ENCODE measurements at regions not wholly inside any gene's neighbourhood (a gene's known extent, or its start where the extent isn't known, plus 50 kb on each side); places are given as distances from the start of the nearest gene placed in this dataset.

DNA sequence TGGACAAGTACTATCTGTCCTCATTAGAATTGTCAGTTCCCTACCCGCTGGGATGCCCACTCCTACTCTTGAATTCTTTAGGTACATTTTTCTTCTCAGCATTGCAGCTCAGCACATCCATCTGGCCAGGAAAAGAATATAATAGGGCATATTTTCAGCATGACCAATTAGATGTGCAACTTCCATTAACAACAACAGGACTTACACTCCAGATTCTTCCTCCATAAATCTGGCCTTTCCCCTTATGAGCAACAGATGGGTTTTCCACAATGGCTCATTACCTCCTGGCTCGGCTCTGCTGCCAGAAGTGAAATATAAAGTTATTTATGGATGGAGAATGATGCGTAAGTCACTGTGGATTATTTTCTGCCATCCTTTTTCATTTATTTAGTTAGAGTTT, 443.8 kb upstream of the TGFBR2 start:
- Histone ChIP-seq H3K9me3 (ENCODE audit: control insufficient read depth in 2 of 2, insufficient read depth in 1 of 2, low read depth in 1 of 2, low read length in 1 of 2) (no peaks in the 10 kb centered on the region), H3K27ac (ENCODE audit: low read depth in 1 of 3, low read length in 2 of 3) (no peak overlapping the region), H3K36me3 (ENCODE audit: control insufficient read depth in 3 of 3, insufficient read depth in 2 of 3, low read depth in 1 of 3, low read length in 3 of 3) (no peaks in the 10 kb centered on the region), H3K4me3 (ENCODE audit: low read depth in 1 of 3, low read length in 3 of 3) (no peak overlapping the region), H3K27me3 (ENCODE audit: control insufficient read depth in 3 of 3, insufficient read depth in 3 of 3, low read length in 3 of 3) (no peaks in the 10 kb centered on the region), H3K4me1 (ENCODE audit: control insufficient read depth in 3 of 3, insufficient read depth in 2 of 3, low read depth in 1 of 3, low read length in 2 of 3) (no peaks in the 10 kb centered on the region)
- WGBS, 3 donors: 84 to 85% (median 85%) methylated on average over 3 of the region's 3 CpGs
- no peak for DNase-seq
- FAIRE-seq: no peak

DNA sequence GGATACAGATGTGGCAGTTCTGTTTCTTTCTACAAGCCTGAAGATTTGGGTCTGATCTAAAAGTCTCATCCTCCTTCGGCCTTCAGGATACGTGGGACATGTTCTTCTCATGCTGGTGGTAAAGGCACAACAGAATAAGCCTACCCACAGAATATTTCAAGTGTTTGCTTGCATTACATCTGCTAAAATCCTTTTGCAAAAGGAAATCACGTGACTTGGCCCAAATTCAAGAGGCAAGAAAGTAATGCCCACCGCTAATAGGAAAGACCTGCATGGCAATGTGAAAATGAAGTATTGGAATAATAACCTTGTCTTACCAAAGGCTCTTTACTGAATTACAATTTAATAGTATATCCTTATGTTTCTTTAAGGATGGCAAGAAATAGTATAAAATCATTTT, 439.9 kb upstream of the TGFBR2 start:
- H3K27me3 ChIP-seq (ENCODE audit: control insufficient read depth in 3 of 3, insufficient read depth in 3 of 3, low read length in 3 of 3): no peaks in the 10 kb centered on the region
- WGBS, 3 donors: 84 to 93% (median 86%) methylated on average over 4 of the region's 4 CpGs
- FAIRE-seq: no peak

DNA sequence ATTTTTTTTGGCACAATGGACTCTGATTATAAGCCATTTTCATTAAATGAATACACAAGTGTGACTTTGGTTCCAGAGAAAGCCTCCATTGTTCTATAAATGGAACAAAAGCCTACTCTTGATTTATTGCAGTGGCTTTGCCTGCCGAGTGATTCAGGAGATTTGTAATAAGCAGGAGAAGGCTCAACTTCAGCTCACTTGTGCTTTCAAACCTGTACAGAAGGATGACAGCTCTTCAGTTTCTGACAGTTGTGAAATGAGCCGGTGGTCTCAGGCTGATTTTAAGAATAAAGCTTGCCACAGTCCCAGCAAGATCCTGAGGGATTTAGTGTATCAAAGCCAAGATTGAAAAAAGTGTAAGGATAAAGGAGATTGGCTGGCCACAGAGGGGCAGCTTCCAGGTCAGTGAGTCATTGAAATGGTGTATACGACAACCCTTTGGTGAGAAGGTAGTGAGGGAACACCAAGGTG, 438.8 kb upstream of the TGFBR2 start:
- Histone ChIP-seq H3K4me3 (ENCODE audit: low read depth in 1 of 3, low read length in 3 of 3) (no peak overlapping the region), H3K36me3 (ENCODE audit: control insufficient read depth in 3 of 3, insufficient read depth in 2 of 3, low read depth in 1 of 3, low read length in 3 of 3) (no peaks in the 10 kb centered on the region), H3K9me3 (ENCODE audit: control insufficient read depth in 2 of 2, insufficient read depth in 1 of 2, low read depth in 1 of 2, low read length in 1 of 2) (no peaks in the 10 kb centered on the region), H3K27ac (ENCODE audit: low read depth in 1 of 3, low read length in 2 of 3) (peak overlapping the region in 1 of 3 donors; percentile 38), H3K4me1 (ENCODE audit: control insufficient read depth in 3 of 3, insufficient read depth in 2 of 3, low read depth in 1 of 3, low read length in 2 of 3) (peaks cover 0 to 11% (median 0%) of the 10 kb centered on the region in 3 donors), H3K27me3 (ENCODE audit: control insufficient read depth in 3 of 3, insufficient read depth in 3 of 3, low read length in 3 of 3) (no peaks in the 10 kb centered on the region)
- 46 to 60% (median 46%) methylated on average over 3 of the region's 3 CpGs for WGBS, 3 donors
- DNase-seq (no peak), FAIRE-seq (no peak)

More for the DNA sequence above, 439.9 kb upstream of the TGFBR2 start:
- Histone ChIP-seq H3K9me3 (ENCODE audit: control insufficient read depth in 2 of 2, insufficient read depth in 1 of 2, low read depth in 1 of 2, low read length in 1 of 2) (no peaks in the 10 kb centered on the region), H3K27ac (ENCODE audit: low read depth in 1 of 3, low read length in 2 of 3) (no peak overlapping the region), H3K4me3 (ENCODE audit: low read depth in 1 of 3, low read length in 3 of 3) (no peak overlapping the region), H3K36me3 (ENCODE audit: control insufficient read depth in 3 of 3, insufficient read depth in 2 of 3, low read depth in 1 of 3, low read length in 3 of 3) (no peaks in the 10 kb centered on the region), H3K4me1 (ENCODE audit: control insufficient read depth in 3 of 3, insufficient read depth in 2 of 3, low read depth in 1 of 3, low read length in 2 of 3) (peaks cover 0 to 11% (median 0%) of the 10 kb centered on the region in 3 donors)
- DNase-seq: no peak

DNA sequence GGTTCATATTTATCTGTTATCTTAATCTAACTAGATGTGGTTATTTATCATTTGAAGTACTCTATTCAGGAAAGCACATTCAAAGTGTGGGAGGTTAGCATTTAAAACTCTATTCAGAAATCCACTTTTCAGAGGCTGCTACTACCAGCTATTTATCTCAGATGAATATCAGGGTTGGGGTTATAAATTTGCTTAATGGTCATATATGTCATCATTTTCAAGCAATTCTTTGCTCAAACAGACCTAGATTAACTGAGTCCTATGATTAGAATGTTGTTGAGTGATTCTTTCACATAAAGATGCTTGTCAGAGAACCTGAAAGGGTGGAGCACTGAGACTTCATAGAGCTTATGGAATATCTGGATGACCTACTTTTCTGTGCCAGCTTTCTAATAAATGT, 436.9 kb upstream of the TGFBR2 start:
- Histone ChIP-seq H3K9me3 (ENCODE audit: control insufficient read depth in 2 of 2, insufficient read depth in 1 of 2, low read depth in 1 of 2, low read length in 1 of 2) (no peaks in the 10 kb centered on the region), H3K27me3 (ENCODE audit: control insufficient read depth in 3 of 3, insufficient read depth in 3 of 3, low read length in 3 of 3) (no peaks in the 10 kb centered on the region), H3K36me3 (ENCODE audit: control insufficient read depth in 3 of 3, insufficient read depth in 2 of 3, low read depth in 1 of 3, low read length in 3 of 3) (no peaks in the 10 kb centered on the region), H3K4me3 (ENCODE audit: low read depth in 1 of 3, low read length in 3 of 3) (no peak overlapping the region), H3K27ac (ENCODE audit: low read depth in 1 of 3, low read length in 2 of 3) (no peak overlapping the region), H3K4me1 (ENCODE audit: control insufficient read depth in 3 of 3, insufficient read depth in 2 of 3, low read depth in 1 of 3, low read length in 2 of 3) (peaks cover 0 to 11% (median 0%) of the 10 kb centered on the region in 3 donors)
- no peak for FAIRE-seq
- no peak for DNase-seq

DNA sequence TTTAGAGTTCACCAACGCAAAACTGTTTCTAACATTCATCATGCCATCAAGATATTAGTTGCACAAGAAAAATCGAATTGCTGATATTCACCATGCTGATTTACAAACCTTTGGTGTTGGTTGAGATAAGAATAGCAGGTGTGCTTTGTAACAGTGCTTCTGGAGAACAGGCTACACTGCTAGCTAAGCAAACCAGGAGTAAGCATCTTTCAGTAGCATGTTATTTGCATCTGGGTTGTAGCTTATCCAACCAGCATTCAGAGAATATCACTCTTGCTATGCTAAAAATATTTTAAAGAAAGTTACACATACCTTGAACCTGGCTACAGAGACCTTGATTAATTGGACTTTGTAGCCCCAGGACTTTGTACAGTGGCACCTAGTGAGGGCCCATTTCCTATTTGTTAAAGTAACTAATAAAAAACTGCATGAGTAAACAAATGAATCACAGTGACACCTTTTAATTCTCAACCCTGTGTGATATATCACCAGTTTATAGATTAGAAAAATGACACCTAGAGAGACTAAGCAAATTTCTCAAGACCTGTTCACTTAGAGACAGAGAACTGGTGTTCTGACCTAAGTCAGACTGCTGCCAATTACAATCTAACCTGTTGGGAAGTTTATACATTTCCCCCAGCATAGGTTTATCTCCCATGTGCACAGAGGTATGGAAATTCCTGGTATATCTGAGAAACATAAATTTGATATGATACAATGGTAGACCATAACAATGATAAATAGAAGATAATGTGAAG, 435.5 kb upstream of the TGFBR2 start:
- H3K4me1 ChIP-seq (ENCODE audit: control insufficient read depth in 3 of 3, insufficient read depth in 2 of 3, low read depth in 1 of 3, low read length in 2 of 3): peaks cover 0 to 11% (median 0%) of the 10 kb centered on the region in 3 donors
- H3K9me3 ChIP-seq (ENCODE audit: control insufficient read depth in 2 of 2, insufficient read depth in 1 of 2, low read depth in 1 of 2, low read length in 1 of 2): no peaks in the 10 kb centered on the region
- no peak overlapping the region for H3K27ac ChIP-seq (ENCODE audit: low read depth in 1 of 3, low read length in 2 of 3)
- FAIRE-seq (no peak), DNase-seq (peak; percentile 78 to 85)
- H3K27me3 ChIP-seq (ENCODE audit: control insufficient read depth in 3 of 3, insufficient read depth in 3 of 3, low read length in 3 of 3): no peaks in the 10 kb centered on the region
- H3K36me3 ChIP-seq (ENCODE audit: control insufficient read depth in 3 of 3, insufficient read depth in 2 of 3, low read depth in 1 of 3, low read length in 3 of 3): no peaks in the 10 kb centered on the region
- WGBS, 3 donors: 15 to 46% (median 16%) methylated on average over 2 of the region's 2 CpGs
- H3K4me3 ChIP-seq (ENCODE audit: low read depth in 1 of 3, low read length in 3 of 3): no peak overlapping the region

DNA sequence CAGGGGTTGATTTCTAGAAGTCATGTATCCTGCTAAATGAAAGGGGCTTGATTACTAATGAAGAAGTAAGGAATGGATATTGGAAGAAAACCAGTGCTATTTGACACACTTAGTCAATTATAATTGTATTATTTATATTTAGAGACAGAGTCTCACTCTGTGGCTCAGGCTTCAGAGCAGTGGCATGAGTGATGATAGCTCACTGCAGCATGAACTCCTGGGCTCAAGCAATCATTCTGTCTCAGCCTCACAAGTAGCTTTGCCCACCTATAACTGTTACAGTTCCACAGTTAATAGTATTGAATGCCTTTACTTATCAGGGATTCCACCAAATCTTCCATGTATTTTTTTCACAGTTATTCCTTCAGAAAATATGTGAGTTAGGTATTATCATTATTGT, 432.0 kb upstream of the TGFBR2 start:
- DNase-seq: no peak
- Histone ChIP-seq H3K4me3 (ENCODE audit: low read depth in 1 of 3, low read length in 3 of 3) (no peak overlapping the region), H3K9me3 (ENCODE audit: control insufficient read depth in 2 of 2, insufficient read depth in 1 of 2, low read depth in 1 of 2, low read length in 1 of 2) (no peaks in the 10 kb centered on the region), H3K4me1 (ENCODE audit: control insufficient read depth in 3 of 3, insufficient read depth in 2 of 3, low read depth in 1 of 3, low read length in 2 of 3) (peaks cover 0 to 11% (median 0%) of the 10 kb centered on the region in 3 donors), H3K27me3 (ENCODE audit: control insufficient read depth in 3 of 3, insufficient read depth in 3 of 3, low read length in 3 of 3) (no peaks in the 10 kb centered on the region), H3K27ac (ENCODE audit: low read depth in 1 of 3, low read length in 2 of 3) (no peak overlapping the region), H3K36me3 (ENCODE audit: control insufficient read depth in 3 of 3, insufficient read depth in 2 of 3, low read depth in 1 of 3, low read length in 3 of 3) (no peaks in the 10 kb centered on the region)
- no peak for FAIRE-seq

DNA sequence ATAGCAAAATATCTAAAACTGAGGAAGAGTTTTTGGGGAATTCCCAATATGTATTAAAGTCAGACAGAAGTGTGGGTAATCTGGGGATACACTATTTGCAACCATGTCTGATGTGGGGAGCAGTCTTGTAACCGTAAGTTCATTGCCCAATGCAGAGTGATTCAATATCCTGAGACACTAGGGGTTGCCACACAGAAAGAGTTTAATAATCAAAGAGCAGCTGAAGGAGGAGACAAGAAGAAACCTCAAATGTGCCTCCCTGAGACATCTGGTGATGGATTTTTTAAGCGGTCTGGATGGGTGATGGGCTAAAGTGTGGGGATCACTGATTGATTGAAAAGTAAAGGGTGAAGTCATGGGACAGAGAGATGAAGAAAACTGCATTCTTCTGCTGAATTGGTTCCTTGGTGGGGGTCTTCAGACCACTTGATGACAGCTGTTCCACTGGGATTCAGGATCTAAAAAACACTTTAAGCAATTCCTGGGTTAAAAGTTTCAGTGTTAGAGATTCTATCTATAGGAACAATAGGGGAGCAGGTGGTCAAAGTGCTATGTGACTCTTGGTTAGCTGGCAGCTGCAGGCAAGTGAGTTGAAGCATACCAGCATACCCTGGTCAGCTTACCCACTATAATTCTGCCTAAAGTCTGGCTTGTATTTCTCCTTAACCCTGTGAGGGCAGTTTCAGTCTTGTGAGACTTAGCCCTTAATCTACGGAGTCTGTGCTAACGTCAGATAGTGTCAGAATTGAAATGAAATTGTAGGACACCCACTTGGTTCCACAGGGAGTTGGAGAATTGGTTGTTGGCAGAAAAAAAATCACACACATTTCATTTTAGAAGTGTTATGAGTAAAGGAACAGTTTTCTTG, 425.9 kb upstream of the TGFBR2 start:
- Histone ChIP-seq H3K4me3 (ENCODE audit: low read depth in 1 of 3, low read length in 3 of 3) (no peak overlapping the region), H3K4me1 (ENCODE audit: control insufficient read depth in 3 of 3, insufficient read depth in 2 of 3, low read depth in 1 of 3, low read length in 2 of 3) (no peaks in the 10 kb centered on the region), H3K27ac (ENCODE audit: low read depth in 1 of 3, low read length in 2 of 3) (no peak overlapping the region), H3K9me3 (ENCODE audit: control insufficient read depth in 2 of 2, insufficient read depth in 1 of 2, low read depth in 1 of 2, low read length in 1 of 2) (no peaks in the 10 kb centered on the region), H3K36me3 (ENCODE audit: control insufficient read depth in 3 of 3, insufficient read depth in 2 of 3, low read depth in 1 of 3, low read length in 3 of 3) (no peaks in the 10 kb centered on the region), H3K27me3 (ENCODE audit: control insufficient read depth in 3 of 3, insufficient read depth in 3 of 3, low read length in 3 of 3) (no peaks in the 10 kb centered on the region)
- FAIRE-seq: no peak
- WGBS, 3 donors: 77 to 87% (median 86%) methylated on average over 4 of the region's 4 CpGs
- no peak for DNase-seq

DNA sequence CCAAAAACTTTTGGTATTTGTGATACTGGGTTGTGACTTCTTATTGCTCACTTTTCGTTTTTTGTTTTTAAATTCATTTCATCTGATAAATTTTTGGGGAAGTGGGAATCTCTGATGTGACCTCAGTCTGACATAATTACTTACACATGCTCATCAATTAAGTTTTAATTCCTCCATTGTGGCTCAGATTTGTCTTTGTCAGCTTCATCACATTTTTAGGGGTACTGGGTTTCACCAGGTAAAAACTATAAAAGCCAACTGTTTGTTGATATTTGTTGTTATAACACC, 425.3 kb upstream of the TGFBR2 start:
- DNase-seq: no peak
- FAIRE-seq: no peak
- no peaks in the 10 kb centered on the region for H3K27me3 ChIP-seq (ENCODE audit: control insufficient read depth in 3 of 3, insufficient read depth in 3 of 3, low read length in 3 of 3)
- H3K27ac ChIP-seq (ENCODE audit: low read depth in 1 of 3, low read length in 2 of 3): no peak overlapping the region
- H3K9me3 ChIP-seq (ENCODE audit: control insufficient read depth in 2 of 2, insufficient read depth in 1 of 2, low read depth in 1 of 2, low read length in 1 of 2): no peaks in the 10 kb centered on the region
- 63 to 72% (median 67%) methylated on average over 1 of the region's 1 CpG for WGBS, 3 donors
- H3K4me3 ChIP-seq (ENCODE audit: low read depth in 1 of 3, low read length in 3 of 3): no peak overlapping the region
- H3K36me3 ChIP-seq (ENCODE audit: control insufficient read depth in 3 of 3, insufficient read depth in 2 of 3, low read depth in 1 of 3, low read length in 3 of 3): no peaks in the 10 kb centered on the region
- no peaks in the 10 kb centered on the region for H3K4me1 ChIP-seq (ENCODE audit: control insufficient read depth in 3 of 3, insufficient read depth in 2 of 3, low read depth in 1 of 3, low read length in 2 of 3)

All from small intestine (tissue), 7 donors.